Type B pancreatic cell (in vitro differentiated cells): ENCODE measurements at regions not wholly inside any gene's neighbourhood (a gene's known extent, or its start where the extent isn't known, plus 50 kb on each side); places are given as distances from the start of the nearest gene placed in this dataset.

Source experiments
- DNase-seq: peaks from one replicate; pipeline ENCODE4 v3.0.0; 2021; ENCODE audit warnings: mixed read lengths; ENCODE audit not compliant: unreplicated experiment; ENCODE audit errors: extremely low spot score
- H3K27ac Mint-ChIP-seq: 2 replicates; pipeline ENCODE4 v1.8.0; 2021; ENCODE audit warnings: mild to moderate bottlenecking, mixed read lengths
- H3K27me3 Mint-ChIP-seq: 2 replicates; pipeline ENCODE4 v1.8.0; 2021; ENCODE audit warnings: mixed read lengths
- H3K36me3 Mint-ChIP-seq: 2 replicates; pipeline ENCODE4 v1.8.0; 2021; ENCODE audit warnings: mixed read lengths
- H3K4me1 Mint-ChIP-seq: one replicate; pipeline ENCODE4 v1.8.0; 2021; ENCODE audit warnings: mixed read lengths; ENCODE audit not compliant: unreplicated experiment
- H3K4me3 Mint-ChIP-seq: 2 replicates; pipeline ENCODE4 v1.8.0; 2021; ENCODE audit warnings: mild to moderate bottlenecking, mixed read lengths
- H3K9me3 Mint-ChIP-seq: 2 replicates; pipeline ENCODE4 v1.8.0; 2021; ENCODE audit warnings: mixed read lengths
- TF ChIP-seq, protein P1 (sequence below): fragments of 200-600 bp; sonication (generic); conservative IDR thresholded peaks from 2 replicates; pipeline ENCODE4 v1.5.0; 2021; ENCODE audit warnings: antibody characterized with exemption, mild to moderate bottlenecking

DNA sequence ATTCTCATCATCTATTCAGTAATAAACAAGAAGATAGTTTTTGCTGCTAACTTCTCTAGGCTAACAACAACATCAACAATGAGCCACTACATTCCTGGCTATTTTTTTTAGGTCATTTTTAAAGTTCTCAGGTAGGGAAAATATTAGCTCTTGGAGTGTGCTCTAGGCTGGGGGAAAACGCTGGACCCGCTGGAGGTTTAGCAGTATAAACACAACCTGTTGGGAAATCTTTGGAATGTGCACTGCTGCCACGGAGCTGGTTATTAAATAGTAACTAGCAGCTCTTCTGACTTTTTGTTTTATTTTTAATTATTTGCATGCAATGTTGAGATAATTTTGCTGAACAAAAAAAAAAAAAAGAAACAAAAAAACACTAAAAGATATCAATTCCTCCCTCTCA lies 892.1 kb upstream of the ACVR2A start:
- Mint-ChIP-seq H3K4me1 (no peaks in the 10 kb centered on the region), H3K4me3 (no peak overlapping the region), H3K27me3 (no peaks in the 10 kb centered on the region), H3K9me3 (no peaks in the 10 kb centered on the region), H3K36me3 (no peaks in the 10 kb centered on the region), H3K27ac (no peak overlapping the region)
- TF ChIP-seq, protein P1, sequence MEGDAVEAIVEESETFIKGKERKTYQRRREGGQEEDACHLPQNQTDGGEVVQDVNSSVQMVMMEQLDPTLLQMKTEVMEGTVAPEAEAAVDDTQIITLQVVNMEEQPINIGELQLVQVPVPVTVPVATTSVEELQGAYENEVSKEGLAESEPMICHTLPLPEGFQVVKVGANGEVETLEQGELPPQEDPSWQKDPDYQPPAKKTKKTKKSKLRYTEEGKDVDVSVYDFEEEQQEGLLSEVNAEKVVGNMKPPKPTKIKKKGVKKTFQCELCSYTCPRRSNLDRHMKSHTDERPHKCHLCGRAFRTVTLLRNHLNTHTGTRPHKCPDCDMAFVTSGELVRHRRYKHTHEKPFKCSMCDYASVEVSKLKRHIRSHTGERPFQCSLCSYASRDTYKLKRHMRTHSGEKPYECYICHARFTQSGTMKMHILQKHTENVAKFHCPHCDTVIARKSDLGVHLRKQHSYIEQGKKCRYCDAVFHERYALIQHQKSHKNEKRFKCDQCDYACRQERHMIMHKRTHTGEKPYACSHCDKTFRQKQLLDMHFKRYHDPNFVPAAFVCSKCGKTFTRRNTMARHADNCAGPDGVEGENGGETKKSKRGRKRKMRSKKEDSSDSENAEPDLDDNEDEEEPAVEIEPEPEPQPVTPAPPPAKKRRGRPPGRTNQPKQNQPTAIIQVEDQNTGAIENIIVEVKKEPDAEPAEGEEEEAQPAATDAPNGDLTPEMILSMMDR: no peak
- no peak for DNase-seq

GRCh38 chr2:146950911-146951310 lies 893.9 kb upstream of the ACVR2A start:
- Mint-ChIP-seq H3K36me3 (no peaks in the 10 kb centered on the region), H3K4me1 (no peaks in the 10 kb centered on the region), H3K27ac (no peak overlapping the region), H3K27me3 (no peaks in the 10 kb centered on the region), H3K9me3 (no peaks in the 10 kb centered on the region), H3K4me3 (no peak overlapping the region)
- TF ChIP-seq, protein P1: no peak
- no peak for DNase-seq

GRCh38 chr2:146950361-146950760 lies 894.5 kb upstream of the ACVR2A start:
- H3K9me3 Mint-ChIP-seq: no peaks in the 10 kb centered on the region
- H3K4me3 Mint-ChIP-seq: no peak overlapping the region
- DNase-seq: no peak
- TF ChIP-seq, protein P1: no peak
- no peaks in the 10 kb centered on the region for H3K36me3 Mint-ChIP-seq
- no peak overlapping the region for H3K27ac Mint-ChIP-seq
- H3K27me3 Mint-ChIP-seq: no peaks in the 10 kb centered on the region
- H3K4me1 Mint-ChIP-seq: no peaks in the 10 kb centered on the region

DNA sequence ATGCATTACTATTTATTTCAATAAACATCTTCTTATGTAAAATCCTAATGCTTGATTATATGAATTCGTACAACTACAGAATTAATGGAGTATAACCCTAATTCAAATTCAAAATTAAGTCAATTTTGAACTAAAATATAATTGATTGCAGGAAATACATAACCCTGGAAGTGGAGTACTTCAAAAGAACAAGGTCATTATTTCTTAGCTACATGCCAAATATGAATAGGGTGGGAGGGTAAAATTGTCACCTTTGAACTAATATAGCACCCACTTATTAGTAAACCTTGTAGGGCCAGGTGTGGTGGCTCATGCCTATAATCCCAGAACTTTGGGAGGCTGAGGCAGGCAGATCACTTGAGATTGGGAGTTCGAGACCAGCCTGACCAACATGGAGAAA lies 895.4 kb upstream of the ACVR2A start:
- H3K36me3 Mint-ChIP-seq: no peaks in the 10 kb centered on the region
- TF ChIP-seq, protein P1: no peak
- H3K27me3 Mint-ChIP-seq: no peaks in the 10 kb centered on the region
- H3K4me3 Mint-ChIP-seq: no peak overlapping the region
- no peak overlapping the region for H3K27ac Mint-ChIP-seq
- DNase-seq: no peak
- no peaks in the 10 kb centered on the region for H3K9me3 Mint-ChIP-seq
- no peaks in the 10 kb centered on the region for H3K4me1 Mint-ChIP-seq

DNA sequence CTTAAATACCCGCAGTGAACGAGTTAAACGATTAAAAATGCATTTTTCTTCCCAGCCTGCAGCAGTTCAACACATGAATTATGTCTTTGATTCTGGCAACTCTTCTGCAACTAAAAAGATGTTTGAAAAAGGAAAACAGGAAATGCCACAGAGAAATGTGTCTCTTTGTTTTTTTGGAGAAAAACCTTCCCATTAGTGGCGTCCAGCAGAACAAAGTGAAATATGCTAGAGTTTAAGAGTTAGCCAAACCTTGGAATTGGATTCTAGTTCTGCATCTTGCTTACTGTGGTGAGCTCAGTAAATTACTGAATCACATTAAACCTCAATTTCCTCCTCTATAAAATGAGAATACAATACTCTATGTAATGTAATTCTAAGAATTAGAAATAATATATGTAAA lies 900.2 kb upstream of the ACVR2A start:
- DNase-seq: no peak
- H3K4me3 Mint-ChIP-seq: no peak overlapping the region
- H3K36me3 Mint-ChIP-seq: no peaks in the 10 kb centered on the region
- TF ChIP-seq, protein P1: no peak
- peaks cover 7% of the 10 kb centered on the region for H3K4me1 Mint-ChIP-seq
- no peaks in the 10 kb centered on the region for H3K9me3 Mint-ChIP-seq
- no peaks in the 10 kb centered on the region for H3K27me3 Mint-ChIP-seq
- H3K27ac Mint-ChIP-seq: no peak overlapping the region
